ENCODE measurements at regions not wholly inside any gene's neighbourhood (a gene's known extent, or its start where the extent isn't known, plus 50 kb on each side); places are given as distances from the start of the nearest gene placed in this dataset.
"Not testable (repeated sequence)": the region's sequence is repeated elsewhere in the genome, so short reads cannot be mapped to it uniquely, and the experiment has no call there.

- DNase-seq (ENCODE audit: low read depth) = no peak
- no peak for TF ChIP-seq CTCF (conservative IDR thresholded peaks at IDR 0.05; ENCODE audit: low read depth, low read length)
- no peak overlapping the region for H3K4me3 ChIP-seq (ENCODE audit: low read length)
These were observed 1282.9 kb downstream of the ROBO2 start for GRCh38 chr3:78322780-78323179.

GRCh38 chr3:78337801-78338211 lies 1297.9 kb downstream of the ROBO2 start:
- no peak for DNase-seq (ENCODE audit: low read depth)
- H3K4me3 ChIP-seq (ENCODE audit: low read length) = no peak overlapping the region
- TF ChIP-seq CTCF (conservative IDR thresholded peaks at IDR 0.05; ENCODE audit: low read depth, low read length) = no peak

- H3K4me3 ChIP-seq (ENCODE audit: low read length) = no peak overlapping the region
- TF ChIP-seq CTCF (conservative IDR thresholded peaks at IDR 0.05; ENCODE audit: low read depth, low read length) = no peak
- no peak for DNase-seq (ENCODE audit: low read depth)
These were observed 1298.5 kb downstream of the ROBO2 start for GRCh38 chr3:78338405-78338804.

- no peak for TF ChIP-seq CTCF (conservative IDR thresholded peaks at IDR 0.05; ENCODE audit: low read depth, low read length)
- DNase-seq (ENCODE audit: low read depth) = no peak
- H3K4me3 ChIP-seq (ENCODE audit: low read length) = no peak overlapping the region
These were observed 1303.3 kb downstream of the ROBO2 start for GRCh38 chr3:78343221-78343620.

- DNase-seq (ENCODE audit: low read depth) = not testable (repeated sequence)
These were observed 1304.4 kb downstream of the ROBO2 start for GRCh38 chr3:78344267-78344666.

GRCh38 chr3:78344918-78345317 lies 1305.0 kb downstream of the ROBO2 start:
- DNase-seq (ENCODE audit: low read depth) = no peak
- H3K4me3 ChIP-seq (ENCODE audit: low read length) = no peak overlapping the region
- TF ChIP-seq CTCF (conservative IDR thresholded peaks at IDR 0.05; ENCODE audit: low read depth, low read length) = no peak

More at GRCh38 chr3:78344267-78344666, 1304.4 kb downstream of the ROBO2 start:
- H3K4me3 ChIP-seq (ENCODE audit: low read length) = not testable (repeated sequence)

GRCh38 chr3:78347176-78347575 lies 1307.3 kb downstream of the ROBO2 start:
- no peak for TF ChIP-seq CTCF (conservative IDR thresholded peaks at IDR 0.05; ENCODE audit: low read depth, low read length)

GRCh38 chr3:78348664-78349063 lies 1308.8 kb downstream of the ROBO2 start:
- no peak overlapping the region for H3K4me3 ChIP-seq (ENCODE audit: low read length)

More at GRCh38 chr3:78347176-78347575, 1307.3 kb downstream of the ROBO2 start:
- no peak overlapping the region for H3K4me3 ChIP-seq (ENCODE audit: low read length)
- no peak for DNase-seq (ENCODE audit: low read depth)

More at GRCh38 chr3:78348664-78349063, 1308.8 kb downstream of the ROBO2 start:
- no peak for DNase-seq (ENCODE audit: low read depth)
- no peak for TF ChIP-seq CTCF (conservative IDR thresholded peaks at IDR 0.05; ENCODE audit: low read depth, low read length)

All from retinal pigment epithelial cell (primary cell).